Endothelial cell of umbilical vein (primary cell): ENCODE measurements at regions not wholly inside any gene's neighbourhood (a gene's known extent, or its start where the extent isn't known, plus 50 kb on each side); places are given as distances from the start of the nearest gene placed in this dataset.

Source experiments
- CTCF ChIP-seq, 2 donors: IDR thresholded peaks; 1 replicate in 1 of 2; 2 replicates in 1 of 2; pipeline ENCODE4 v1.5.1; 2011; ENCODE audit warnings: low read length in 2 of 2, mild to moderate bottlenecking in 2 of 2, moderate library complexity in 2 of 2, control low read depth in 1 of 2, inconsistent platforms in 1 of 2, low read depth in 1 of 2; ENCODE audit not compliant: insufficient read depth in 1 of 2; ENCODE audit errors: extremely low read depth in 1 of 2
- EZH2 ChIP-seq: IDR thresholded peaks from 2 replicates; pipeline ENCODE4 v1.6.1; 2012; ENCODE audit warnings: borderline replicate concordance, low read depth, mild to moderate bottlenecking, moderate library complexity, low read length, inconsistent platforms; ENCODE audit not compliant: severe bottlenecking
- POLR2AphosphoS5 ChIP-seq: IDR thresholded peaks from 2 replicates; pipeline ENCODE4 v1.6.1; 2012; ENCODE audit warnings: low read depth, mild to moderate bottlenecking, control low read depth, low read length, moderate library complexity; ENCODE audit not compliant: insufficient read depth

DNA sequence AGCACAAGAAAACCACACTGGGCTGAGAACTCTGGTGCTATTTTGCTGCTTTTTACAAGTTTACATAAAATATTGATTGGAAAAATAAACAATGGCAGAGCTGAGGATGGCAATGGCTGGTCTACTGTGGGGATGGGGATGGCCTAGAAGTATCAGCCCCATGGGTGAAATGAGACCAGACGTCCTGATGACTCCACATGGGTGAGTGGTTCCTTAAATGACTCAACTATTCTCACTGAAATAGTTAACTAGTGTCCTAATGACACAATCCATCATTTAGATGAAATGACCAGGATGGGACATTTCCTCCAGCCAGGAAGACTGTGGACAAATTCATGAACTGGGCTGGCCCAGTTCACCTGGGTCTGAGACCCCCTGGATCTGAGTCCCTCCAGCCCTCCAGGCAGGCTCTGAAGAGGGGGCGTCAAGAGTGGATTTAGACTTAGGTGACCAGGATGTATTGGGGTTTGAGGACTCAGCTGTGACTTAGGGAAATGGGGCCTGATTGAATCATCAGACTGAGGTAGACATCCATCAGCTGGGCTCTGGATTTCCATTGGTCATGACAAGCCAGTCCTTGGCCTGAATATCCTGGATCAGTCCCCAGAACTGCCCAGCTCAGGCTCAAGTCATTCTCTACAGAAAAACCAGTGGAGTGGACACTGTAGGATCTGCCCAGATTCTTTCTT lies 98.2 kb upstream of the IGLL5 start:
- no peak for TF ChIP-seq CTCF (IDR thresholded peaks at IDR 0.05; ENCODE audit: extremely low read depth in 1 of 2, insufficient read depth in 1 of 2, low read depth in 1 of 2, low read length in 2 of 2)
- no peak for TF ChIP-seq EZH2
- no peak for TF ChIP-seq POLR2AphosphoS5
